Retinal pigment epithelial cell (primary cell): ENCODE measurements at regions not wholly inside any gene's neighbourhood (a gene's known extent, or its start where the extent isn't known, plus 50 kb on each side); places are given as distances from the start of the nearest gene placed in this dataset.

Source experiments
- DNase-seq: peaks from one replicate; pipeline ENCODE4 v3.0.0-alpha.2; 2010; ENCODE audit warnings: low read depth
- H3K4me3 ChIP-seq: 2 replicates; pipeline ENCODE4 v1.5.1; 2011; ENCODE audit warnings: mild to moderate bottlenecking, low read length, control low read depth, moderate library complexity
- TF ChIP-seq, protein P1 (sequence below): conservative IDR thresholded peaks from 2 replicates; pipeline ENCODE4 v1.5.1; 2011; ENCODE audit warnings: low read depth, low read length, control low read depth, inconsistent platforms

DNA sequence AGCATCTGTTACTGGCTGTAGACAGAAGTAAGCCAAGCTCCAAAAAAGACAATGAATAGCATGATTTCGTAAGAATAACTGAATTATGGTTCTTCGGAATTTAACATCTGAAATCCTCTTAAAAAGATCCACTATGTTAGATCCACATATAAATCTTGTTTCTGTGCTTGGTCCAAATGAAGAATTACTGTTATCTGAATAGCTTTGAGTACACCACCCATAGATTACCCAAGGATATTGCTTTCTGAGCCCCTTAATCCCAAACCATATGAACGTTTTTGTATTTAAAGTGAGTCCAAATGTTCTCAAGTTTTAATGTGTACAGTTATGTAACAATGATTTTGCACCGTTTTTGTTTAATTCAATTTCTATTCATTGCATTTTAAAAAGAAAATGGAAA lies 124.9 kb downstream of the DSC3 start:
- TF ChIP-seq, protein P1, sequence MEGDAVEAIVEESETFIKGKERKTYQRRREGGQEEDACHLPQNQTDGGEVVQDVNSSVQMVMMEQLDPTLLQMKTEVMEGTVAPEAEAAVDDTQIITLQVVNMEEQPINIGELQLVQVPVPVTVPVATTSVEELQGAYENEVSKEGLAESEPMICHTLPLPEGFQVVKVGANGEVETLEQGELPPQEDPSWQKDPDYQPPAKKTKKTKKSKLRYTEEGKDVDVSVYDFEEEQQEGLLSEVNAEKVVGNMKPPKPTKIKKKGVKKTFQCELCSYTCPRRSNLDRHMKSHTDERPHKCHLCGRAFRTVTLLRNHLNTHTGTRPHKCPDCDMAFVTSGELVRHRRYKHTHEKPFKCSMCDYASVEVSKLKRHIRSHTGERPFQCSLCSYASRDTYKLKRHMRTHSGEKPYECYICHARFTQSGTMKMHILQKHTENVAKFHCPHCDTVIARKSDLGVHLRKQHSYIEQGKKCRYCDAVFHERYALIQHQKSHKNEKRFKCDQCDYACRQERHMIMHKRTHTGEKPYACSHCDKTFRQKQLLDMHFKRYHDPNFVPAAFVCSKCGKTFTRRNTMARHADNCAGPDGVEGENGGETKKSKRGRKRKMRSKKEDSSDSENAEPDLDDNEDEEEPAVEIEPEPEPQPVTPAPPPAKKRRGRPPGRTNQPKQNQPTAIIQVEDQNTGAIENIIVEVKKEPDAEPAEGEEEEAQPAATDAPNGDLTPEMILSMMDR: no peak
- no peak for DNase-seq

DNA sequence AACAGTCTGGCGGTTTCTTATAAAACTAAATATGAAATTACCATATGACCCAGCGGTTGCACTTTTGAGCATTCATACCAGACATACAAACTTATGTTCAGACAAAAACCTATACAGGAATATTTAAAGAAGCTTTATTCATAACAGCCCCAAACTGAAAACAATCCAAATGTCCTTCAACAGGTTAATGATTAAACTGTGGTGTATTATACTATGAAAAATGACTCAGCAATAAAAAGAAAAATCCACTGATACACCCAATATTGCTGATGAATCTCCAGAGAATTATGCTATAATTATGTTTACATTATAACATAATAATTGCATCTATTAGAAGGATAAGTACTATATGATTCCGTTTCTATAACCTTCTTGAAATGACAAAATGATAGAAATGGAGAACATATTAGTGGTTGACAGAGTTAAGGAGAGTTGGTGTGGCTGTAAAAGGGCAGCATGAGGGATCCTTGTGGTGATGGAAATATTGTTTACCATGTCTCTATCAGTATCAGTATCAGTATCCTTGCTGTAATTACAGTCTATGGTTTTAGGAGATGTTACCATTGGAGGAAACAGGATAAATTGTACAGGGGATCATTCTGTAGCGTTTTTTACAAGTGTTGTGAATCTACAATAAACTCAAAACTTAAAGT lies 127.1 kb downstream of the DSC3 start:
- DNase-seq: no peak
- TF ChIP-seq, protein P1: no peak
- no peak overlapping the region for H3K4me3 ChIP-seq

More for the DNA sequence above, 124.9 kb downstream of the DSC3 start:
- no peak overlapping the region for H3K4me3 ChIP-seq

DNA sequence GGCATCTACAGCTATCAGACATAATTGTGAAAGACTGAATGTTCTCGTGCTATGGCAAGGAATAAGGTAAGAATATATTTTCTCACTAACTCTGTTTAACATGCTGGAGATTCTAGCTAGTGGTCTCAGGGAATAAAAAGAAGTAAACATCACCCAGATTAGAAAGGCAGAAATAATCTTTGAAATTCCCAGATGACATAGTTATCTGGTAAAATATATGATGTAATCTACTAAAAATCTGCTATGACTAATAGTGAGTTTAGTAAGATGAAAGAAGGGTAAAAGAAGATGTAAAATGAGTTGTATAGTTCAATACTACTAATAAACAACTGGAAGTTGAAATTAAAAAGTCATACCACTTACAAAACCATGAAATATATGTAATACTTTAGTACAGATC lies 134.2 kb downstream of the DSC3 start:
- no peak for DNase-seq
- H3K4me3 ChIP-seq: no peak overlapping the region
- TF ChIP-seq, protein P1: no peak

DNA sequence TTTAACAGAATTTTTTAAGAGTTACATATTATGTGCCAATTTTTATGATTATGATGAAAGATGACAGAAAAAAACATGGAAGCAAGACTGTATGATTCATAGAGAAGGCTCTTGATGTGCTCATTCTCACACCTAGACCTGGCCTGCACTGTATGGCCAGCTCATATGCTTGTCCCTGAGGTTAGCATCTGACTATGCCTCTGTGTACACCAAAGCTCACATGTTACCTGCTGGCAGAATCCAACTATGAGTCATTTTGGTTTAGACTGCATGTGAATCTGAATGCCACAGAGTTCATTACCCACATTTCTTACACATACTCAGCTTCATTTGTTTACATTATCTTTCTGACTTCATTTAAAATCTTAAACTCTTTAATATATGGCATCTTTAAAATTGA lies 139.0 kb downstream of the DSC3 start:
- no peak overlapping the region for H3K4me3 ChIP-seq
- DNase-seq: peak; percentile 99
- TF ChIP-seq, protein P1: no peak

DNA sequence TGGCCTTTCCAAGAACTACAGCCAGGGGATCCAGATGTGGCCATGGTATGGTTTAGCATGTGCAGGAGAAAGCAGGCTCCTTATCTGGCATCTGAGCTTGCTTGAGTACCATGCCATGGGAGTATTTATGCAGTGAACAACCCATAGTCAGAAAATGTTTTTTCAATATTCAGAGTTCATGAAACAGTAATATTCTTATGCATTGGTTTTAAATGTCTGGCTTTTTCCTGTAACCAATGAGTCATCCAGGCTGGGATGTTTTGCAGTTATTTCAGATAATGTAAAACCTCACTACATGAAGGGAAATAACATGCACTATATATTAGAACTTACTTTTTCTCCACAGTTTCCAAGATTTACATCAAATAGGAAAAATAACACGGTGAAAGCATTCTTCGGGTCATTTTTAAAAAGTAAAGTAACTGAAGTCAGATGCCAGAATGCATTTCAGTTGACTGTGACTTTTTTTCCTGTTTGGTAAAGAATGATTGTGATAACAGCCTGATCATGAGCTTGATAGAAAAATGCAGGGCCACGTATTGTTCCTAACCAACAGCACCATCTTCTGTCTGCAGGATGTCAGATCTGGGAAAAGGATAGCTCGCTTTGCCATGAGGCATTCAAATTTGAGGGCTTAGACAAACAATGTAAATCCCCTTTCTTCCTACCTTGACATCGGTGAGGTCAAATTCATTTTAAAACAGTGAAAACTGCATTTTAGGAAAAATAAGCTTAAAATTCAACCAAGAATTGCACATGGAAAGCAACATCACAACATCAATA lies 152.8 kb downstream of the DSC3 start:
- TF ChIP-seq, protein P1: peak; percentile 68
- DNase-seq: no peak
- H3K4me3 ChIP-seq: no peak overlapping the region

DNA sequence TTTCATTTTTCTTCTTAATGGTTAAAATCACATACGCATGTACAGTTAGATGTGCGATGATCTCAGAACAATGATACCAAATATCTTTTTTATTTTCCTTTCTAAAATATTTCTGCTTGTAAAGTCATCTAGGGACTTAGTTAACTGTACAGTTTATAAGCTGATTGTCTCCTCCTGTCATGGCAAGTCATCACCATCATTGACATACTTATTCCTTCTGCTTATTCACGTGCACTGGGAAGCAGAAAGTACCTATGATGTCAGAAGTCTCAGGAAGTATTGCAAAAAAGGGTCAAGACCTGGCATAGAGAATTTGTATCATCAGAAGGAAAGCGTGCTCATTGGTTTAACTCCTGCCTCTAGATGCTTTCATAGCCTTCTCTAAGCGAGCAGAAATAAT lies 154.2 kb downstream of the DSC3 start:
- DNase-seq: no peak
- H3K4me3 ChIP-seq: no peak overlapping the region
- TF ChIP-seq, protein P1: no peak

DNA sequence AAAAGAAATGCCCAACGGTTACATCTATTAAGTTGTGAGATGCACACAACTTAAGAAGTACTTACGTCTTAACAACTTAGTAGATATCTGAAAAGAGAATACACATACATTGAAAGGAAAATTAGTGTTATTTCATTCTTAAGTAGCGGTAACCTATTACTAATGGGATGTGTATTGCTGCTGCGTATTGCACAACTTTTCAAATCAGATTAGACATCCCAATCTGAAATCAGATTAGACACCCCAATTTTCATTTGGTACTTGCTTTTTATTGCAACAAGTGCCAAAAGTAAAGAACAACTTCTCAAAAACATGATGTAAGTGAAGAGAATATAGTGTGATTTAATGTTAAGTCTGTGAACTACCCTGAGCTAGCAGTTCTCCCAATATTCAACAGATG lies 155.5 kb downstream of the DSC3 start:
- TF ChIP-seq, protein P1: no peak
- no peak overlapping the region for H3K4me3 ChIP-seq
- DNase-seq: no peak
